ENCODE measurements at regions not wholly inside any gene's neighbourhood (a gene's known extent, or its start where the extent isn't known, plus 50 kb on each side); places are given as distances from the start of the nearest gene placed in this dataset.

DNA sequence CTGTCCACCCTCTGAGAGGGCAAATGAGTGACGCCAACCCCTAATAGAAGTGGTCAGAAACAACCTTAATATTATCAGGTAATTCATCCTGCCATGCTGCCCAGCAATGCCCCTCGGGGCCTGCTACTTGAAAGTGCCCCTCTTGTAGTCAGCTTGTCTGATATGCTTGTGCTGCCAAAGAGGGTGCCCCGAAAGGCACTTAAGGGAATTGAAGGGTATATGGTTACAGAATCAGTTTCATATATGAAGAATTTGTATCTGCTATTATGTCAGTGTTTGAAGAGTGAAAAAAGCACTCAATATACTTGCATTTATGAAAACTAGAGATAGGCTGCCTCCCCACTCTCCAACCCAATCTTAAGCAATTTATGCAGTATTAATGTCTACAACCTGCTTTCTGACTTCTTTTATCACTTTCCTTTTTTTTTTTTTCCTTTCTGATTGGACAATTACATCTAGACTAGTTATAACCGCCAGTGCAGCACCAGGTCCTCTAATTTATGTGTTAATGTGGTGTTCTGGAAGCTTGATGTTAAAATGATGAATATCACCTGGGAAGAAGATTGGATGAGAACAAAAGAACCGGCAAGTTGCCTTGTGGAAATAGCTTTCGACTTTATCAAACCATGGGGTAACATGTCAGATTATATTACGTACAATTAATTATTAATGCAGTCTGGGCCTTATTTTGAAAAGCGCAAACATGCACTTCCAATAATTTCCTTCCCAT is 646.9 kb upstream of the ACVR2A start:
- Histone ChIP-seq H3K36me3 (ENCODE audit: low read depth, missing control alignments) (no peaks in the 10 kb centered on the region), H3K27me3 (no peaks in the 10 kb centered on the region), H3K4me3 (no peak overlapping the region), H3K4me1 (no peaks in the 10 kb centered on the region), H3K27ac (no peak overlapping the region), H3K9me3 (no peaks in the 10 kb centered on the region)
- intact Hi-C loops (cut with DNase I; ENCODE audit: low total_unique reads): no loop called here
- no peak for TF ChIP-seq CTCF (IDR thresholded peaks at IDR 0.05)
- no peak for TF ChIP-seq POLR2A (IDR thresholded peaks at IDR 0.05)
- DNase-seq: no peak
- WGBS, 2 donors: 76 to 79% methylated on average over 8 of the region's 8 CpGs

- no peak overlapping the region for H3K4me3 ChIP-seq
- 83 to 84% methylated on average over 3 to 4 of the region's 4 CpGs for WGBS, 2 donors
- TF ChIP-seq POLR2A (IDR thresholded peaks at IDR 0.05) (no peak), CTCF (IDR thresholded peaks at IDR 0.05) (no peak)
- H3K27me3 ChIP-seq: no peaks in the 10 kb centered on the region
- H3K36me3 ChIP-seq (ENCODE audit: low read depth, missing control alignments): no peaks in the 10 kb centered on the region
- DNase-seq: no peak
- no peaks in the 10 kb centered on the region for H3K9me3 ChIP-seq
- intact Hi-C loops (cut with DNase I; ENCODE audit: low total_unique reads): no loop called here
- H3K4me1 ChIP-seq: no peaks in the 10 kb centered on the region
- no peak overlapping the region for H3K27ac ChIP-seq
Observed at GRCh38 chr2:147182260-147182659, 662.6 kb upstream of the ACVR2A start.

- H3K4me3 ChIP-seq: no peak overlapping the region
- 93 to 97% methylated on average over 2 of the region's 2 CpGs for WGBS, 2 donors
- intact Hi-C loops (cut with DNase I; ENCODE audit: low total_unique reads): no loop called here
- H3K9me3 ChIP-seq: no peaks in the 10 kb centered on the region
- TF ChIP-seq CTCF (IDR thresholded peaks at IDR 0.05): no peak
- TF ChIP-seq POLR2A (IDR thresholded peaks at IDR 0.05): no peak
- no peaks in the 10 kb centered on the region for H3K36me3 ChIP-seq (ENCODE audit: low read depth, missing control alignments)
- H3K27ac ChIP-seq: no peak overlapping the region
- no peaks in the 10 kb centered on the region for H3K27me3 ChIP-seq
- H3K4me1 ChIP-seq: no peaks in the 10 kb centered on the region
- DNase-seq: no peak
Observed at GRCh38 chr2:147181351-147182029, 663.3 kb upstream of the ACVR2A start.

GRCh38 chr2:147177071-147177857 is 667.6 kb upstream of the ACVR2A start:
- Histone ChIP-seq H3K27ac (no peak overlapping the region), H3K4me1 (no peaks in the 10 kb centered on the region), H3K9me3 (no peaks in the 10 kb centered on the region), H3K4me3 (no peak overlapping the region), H3K27me3 (no peaks in the 10 kb centered on the region), H3K36me3 (ENCODE audit: low read depth, missing control alignments) (no peaks in the 10 kb centered on the region)
- DNase-seq: no peak
- no peak for TF ChIP-seq POLR2A (IDR thresholded peaks at IDR 0.05)
- no peak for TF ChIP-seq CTCF (IDR thresholded peaks at IDR 0.05)
- intact Hi-C loops (cut with DNase I; ENCODE audit: low total_unique reads): no loop called here
- 63 to 65% methylated on average over 1 of the region's 1 CpG for WGBS, 2 donors

Measured in testis (tissue), 2 donors.